ENCODE measurements at regions not wholly inside any gene's neighbourhood (a gene's known extent, or its start where the extent isn't known, plus 50 kb on each side); places are given as distances from the start of the nearest gene placed in this dataset.

DNA sequence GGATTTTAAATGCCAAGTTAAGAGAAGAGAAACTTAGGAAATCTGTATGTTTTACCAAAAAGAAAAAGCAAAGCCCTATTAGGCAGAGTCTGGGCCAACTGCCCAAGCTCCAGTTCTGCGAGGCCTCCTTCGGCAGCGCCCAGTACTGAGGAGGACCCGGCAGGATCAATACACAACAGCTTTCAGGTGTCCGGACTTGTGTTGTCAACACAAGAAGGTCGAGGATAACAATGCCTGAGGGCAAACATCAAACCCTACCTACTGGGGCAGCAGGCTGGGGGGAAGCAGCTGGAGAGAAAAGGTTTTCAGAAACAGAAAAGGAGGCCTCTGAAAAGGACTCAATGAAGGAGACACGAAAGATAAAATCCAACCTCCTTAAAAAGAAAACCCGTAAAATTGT is 98.1 kb upstream of the GJB5 start:
- TF ChIP-seq, protein P1, sequence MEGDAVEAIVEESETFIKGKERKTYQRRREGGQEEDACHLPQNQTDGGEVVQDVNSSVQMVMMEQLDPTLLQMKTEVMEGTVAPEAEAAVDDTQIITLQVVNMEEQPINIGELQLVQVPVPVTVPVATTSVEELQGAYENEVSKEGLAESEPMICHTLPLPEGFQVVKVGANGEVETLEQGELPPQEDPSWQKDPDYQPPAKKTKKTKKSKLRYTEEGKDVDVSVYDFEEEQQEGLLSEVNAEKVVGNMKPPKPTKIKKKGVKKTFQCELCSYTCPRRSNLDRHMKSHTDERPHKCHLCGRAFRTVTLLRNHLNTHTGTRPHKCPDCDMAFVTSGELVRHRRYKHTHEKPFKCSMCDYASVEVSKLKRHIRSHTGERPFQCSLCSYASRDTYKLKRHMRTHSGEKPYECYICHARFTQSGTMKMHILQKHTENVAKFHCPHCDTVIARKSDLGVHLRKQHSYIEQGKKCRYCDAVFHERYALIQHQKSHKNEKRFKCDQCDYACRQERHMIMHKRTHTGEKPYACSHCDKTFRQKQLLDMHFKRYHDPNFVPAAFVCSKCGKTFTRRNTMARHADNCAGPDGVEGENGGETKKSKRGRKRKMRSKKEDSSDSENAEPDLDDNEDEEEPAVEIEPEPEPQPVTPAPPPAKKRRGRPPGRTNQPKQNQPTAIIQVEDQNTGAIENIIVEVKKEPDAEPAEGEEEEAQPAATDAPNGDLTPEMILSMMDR (conservative IDR thresholded peaks at IDR 0.05; ENCODE audit: low read depth, low read length), result no peak
- no peak for TF ChIP-seq EZH2 (IDR thresholded peaks at IDR 0.05; ENCODE audit: low read length, unreplicated experiment)
